Smooth muscle cell (in vitro differentiated cells): ENCODE measurements at regions not wholly inside any gene's neighbourhood (a gene's known extent, or its start where the extent isn't known, plus 50 kb on each side); places are given as distances from the start of the nearest gene placed in this dataset.

ENCODE experiments used
- DNase-seq: peaks from one replicate; lab custom pipeline; 2025; ENCODE audit not compliant: unreplicated experiment; lab: John Stamatoyannopoulos, UW
- H2AFZ ChIP-seq: fragments of 200-600 bp; sonication (generic); 2 replicates; pipeline ENCODE4 v1.6.0; 2016; ENCODE audit warnings: antibody characterized with exemption, low read depth, mild to moderate bottlenecking
- H3F3A ChIP-seq: fragments of 200-600 bp; sonication (generic); 2 replicates; pipeline ENCODE4 v1.6.0; 2017; ENCODE audit warnings: antibody characterized with exemption, low read depth
- H3K27ac ChIP-seq: fragments of 200-600 bp; sonication (generic); 2 replicates; pipeline ENCODE4 v1.5.1; 2016; ENCODE audit warnings: low read depth, mild to moderate bottlenecking
- H3K27me3 ChIP-seq: fragments of 200-600 bp; sonication (generic); 2 replicates; pipeline ENCODE4 v1.6.1; 2016; ENCODE audit warnings: low read depth, mild to moderate bottlenecking
- H3K36me3 ChIP-seq: fragments of 200-600 bp; sonication (generic); 2 replicates; pipeline ENCODE4 v1.5.1; 2016; ENCODE audit warnings: low read depth
- H3K4me1 ChIP-seq: fragments of 200-600 bp; sonication (generic); 2 replicates; pipeline ENCODE4 v1.5.1; 2016; ENCODE audit warnings: low read depth
- H3K4me2 ChIP-seq: fragments of 200-600 bp; sonication (generic); 2 replicates; pipeline ENCODE4 v1.6.0; 2016; ENCODE audit warnings: mild to moderate bottlenecking
- H3K4me3 ChIP-seq: fragments of 200-600 bp; sonication (generic); 2 replicates; pipeline ENCODE4 v1.5.1; 2016; ENCODE audit warnings: mild to moderate bottlenecking
- H3K79me2 ChIP-seq: fragments of 200-600 bp; sonication (generic); 2 replicates; pipeline ENCODE4 v1.6.0; 2016; ENCODE audit warnings: low read depth, mild to moderate bottlenecking
- H3K9ac ChIP-seq: fragments of 200-600 bp; sonication (generic); 2 replicates; pipeline ENCODE4 v1.6.0; 2016; ENCODE audit warnings: low read depth
- H3K9me3 ChIP-seq: fragments of 200-600 bp; sonication (generic); replicated peaks from 2 replicates; pipeline ENCODE4 v1.5.1; 2016; ENCODE audit warnings: low read depth
- H4K20me1 ChIP-seq: fragments of 200-600 bp; sonication (generic); 2 replicates; pipeline ENCODE4 v1.6.0; 2016; ENCODE audit warnings: low read depth
- WGBS: methylation state at CpG from one replicate; pipeline ENCODE4 v1.1.7; 2016; ENCODE audit warnings: low lambda C conversion rate; 5-methylcytosine and 5-hydroxymethylcytosine counted together
- TF ChIP-seq, protein P1 (sequence below): fragments of 200-600 bp; sonication (generic); IDR thresholded peaks from 2 replicates; pipeline ENCODE4 v1.5.1; 2017; ENCODE audit warnings: borderline replicate concordance, mild to moderate bottlenecking, antibody characterized with exemption; ENCODE audit not compliant: insufficient read depth, poor library complexity, severe bottlenecking

GRCh38 chr7:85714043-85714578, 527.3 kb upstream of the SEMA3D start:
- H3K27me3 ChIP-seq, result no peaks in the 10 kb centered on the region
- no peaks in the 10 kb centered on the region for H3F3A ChIP-seq
- no peaks in the 10 kb centered on the region for H3K9me3 ChIP-seq
- no peak overlapping the region for H3K4me2 ChIP-seq
- H3K36me3 ChIP-seq, result no peaks in the 10 kb centered on the region
- H4K20me1 ChIP-seq, result no peaks in the 10 kb centered on the region
- H3K79me2 ChIP-seq, result no peaks in the 10 kb centered on the region
- H2AFZ ChIP-seq, result no peak overlapping the region
- DNase-seq, result no peak
- H3K9ac ChIP-seq, result no peak overlapping the region
- H3K27ac ChIP-seq, result no peak overlapping the region
- H3K4me3 ChIP-seq, result no peak overlapping the region
- TF ChIP-seq, protein P1, sequence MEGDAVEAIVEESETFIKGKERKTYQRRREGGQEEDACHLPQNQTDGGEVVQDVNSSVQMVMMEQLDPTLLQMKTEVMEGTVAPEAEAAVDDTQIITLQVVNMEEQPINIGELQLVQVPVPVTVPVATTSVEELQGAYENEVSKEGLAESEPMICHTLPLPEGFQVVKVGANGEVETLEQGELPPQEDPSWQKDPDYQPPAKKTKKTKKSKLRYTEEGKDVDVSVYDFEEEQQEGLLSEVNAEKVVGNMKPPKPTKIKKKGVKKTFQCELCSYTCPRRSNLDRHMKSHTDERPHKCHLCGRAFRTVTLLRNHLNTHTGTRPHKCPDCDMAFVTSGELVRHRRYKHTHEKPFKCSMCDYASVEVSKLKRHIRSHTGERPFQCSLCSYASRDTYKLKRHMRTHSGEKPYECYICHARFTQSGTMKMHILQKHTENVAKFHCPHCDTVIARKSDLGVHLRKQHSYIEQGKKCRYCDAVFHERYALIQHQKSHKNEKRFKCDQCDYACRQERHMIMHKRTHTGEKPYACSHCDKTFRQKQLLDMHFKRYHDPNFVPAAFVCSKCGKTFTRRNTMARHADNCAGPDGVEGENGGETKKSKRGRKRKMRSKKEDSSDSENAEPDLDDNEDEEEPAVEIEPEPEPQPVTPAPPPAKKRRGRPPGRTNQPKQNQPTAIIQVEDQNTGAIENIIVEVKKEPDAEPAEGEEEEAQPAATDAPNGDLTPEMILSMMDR, result no peak
- 99% methylated on average over 2 of the region's 2 CpGs for WGBS
- H3K4me1 ChIP-seq, result no peaks in the 10 kb centered on the region

GRCh38 chr7:85713171-85713570, 526.3 kb upstream of the SEMA3D start:
- 97% methylated on average over 1 of the region's 1 CpG for WGBS
- Histone ChIP-seq H3K4me2 (no peak overlapping the region), H3K27me3 (no peaks in the 10 kb centered on the region), H3K79me2 (no peaks in the 10 kb centered on the region), H3K4me1 (no peaks in the 10 kb centered on the region), H3K27ac (no peak overlapping the region), H2AFZ (no peak overlapping the region), H3K4me3 (no peak overlapping the region), H3K36me3 (no peaks in the 10 kb centered on the region), H3K9me3 (no peaks in the 10 kb centered on the region), H3F3A (no peaks in the 10 kb centered on the region), H4K20me1 (no peaks in the 10 kb centered on the region), H3K9ac (no peak overlapping the region)
- TF ChIP-seq, protein P1, result no peak
- DNase-seq, result no peak

GRCh38 chr7:85711894-85712293, 525.0 kb upstream of the SEMA3D start:
- TF ChIP-seq, protein P1, result no peak
- H3K9me3 ChIP-seq, result no peaks in the 10 kb centered on the region
- WGBS, result 95% methylated on average over 2 of the region's 2 CpGs

GRCh38 chr7:85710960-85711359, 524.1 kb upstream of the SEMA3D start:
- Histone ChIP-seq H4K20me1 (no peaks in the 10 kb centered on the region), H3K4me1 (no peaks in the 10 kb centered on the region), H3K36me3 (no peaks in the 10 kb centered on the region), H3K4me2 (no peak overlapping the region), H3K9ac (no peak overlapping the region), H3K27ac (no peak overlapping the region), H3K9me3 (no peaks in the 10 kb centered on the region), H3K4me3 (no peak overlapping the region), H3K79me2 (no peaks in the 10 kb centered on the region), H2AFZ (peak overlapping the region; percentile 42), H3K27me3 (no peaks in the 10 kb centered on the region), H3F3A (no peaks in the 10 kb centered on the region)
- no peak for DNase-seq
- 77% methylated on average over 2 of the region's 2 CpGs for WGBS
- TF ChIP-seq, protein P1, result no peak

More at GRCh38 chr7:85711894-85712293, 525.0 kb upstream of the SEMA3D start:
- Histone ChIP-seq H3K4me2 (no peak overlapping the region), H3K27ac (no peak overlapping the region), H4K20me1 (no peaks in the 10 kb centered on the region), H2AFZ (no peak overlapping the region), H3K9ac (no peak overlapping the region), H3F3A (no peaks in the 10 kb centered on the region), H3K4me3 (no peak overlapping the region), H3K36me3 (no peaks in the 10 kb centered on the region), H3K79me2 (no peaks in the 10 kb centered on the region), H3K27me3 (no peaks in the 10 kb centered on the region), H3K4me1 (no peaks in the 10 kb centered on the region)
- no peak for DNase-seq
